OCI-LY1 (cell line): ENCODE measurements at regions not wholly inside any gene's neighbourhood (a gene's known extent, or its start where the extent isn't known, plus 50 kb on each side); places are given as distances from the start of the nearest gene placed in this dataset.

Source experiments
- EZH2 ChIP-seq: fragments of 200-600 bp; sonication (generic), shearing (Covaris generic); IDR thresholded peaks from 2 replicates; pipeline ENCODE4 v1.8.0; 2017; ENCODE audit warnings: borderline replicate concordance, mixed run types, mild to moderate bottlenecking, antibody characterized with exemption, low read length, moderate library complexity, mixed read lengths
- TF ChIP-seq, protein P1 (sequence below): fragments of 200-600 bp; sonication (generic), shearing (Covaris generic); IDR thresholded peaks from 2 replicates; pipeline ENCODE4 v1.5.1; 2017; ENCODE audit warnings: mild to moderate bottlenecking, antibody characterized with exemption, low read length, moderate library complexity, mixed read lengths

DNA sequence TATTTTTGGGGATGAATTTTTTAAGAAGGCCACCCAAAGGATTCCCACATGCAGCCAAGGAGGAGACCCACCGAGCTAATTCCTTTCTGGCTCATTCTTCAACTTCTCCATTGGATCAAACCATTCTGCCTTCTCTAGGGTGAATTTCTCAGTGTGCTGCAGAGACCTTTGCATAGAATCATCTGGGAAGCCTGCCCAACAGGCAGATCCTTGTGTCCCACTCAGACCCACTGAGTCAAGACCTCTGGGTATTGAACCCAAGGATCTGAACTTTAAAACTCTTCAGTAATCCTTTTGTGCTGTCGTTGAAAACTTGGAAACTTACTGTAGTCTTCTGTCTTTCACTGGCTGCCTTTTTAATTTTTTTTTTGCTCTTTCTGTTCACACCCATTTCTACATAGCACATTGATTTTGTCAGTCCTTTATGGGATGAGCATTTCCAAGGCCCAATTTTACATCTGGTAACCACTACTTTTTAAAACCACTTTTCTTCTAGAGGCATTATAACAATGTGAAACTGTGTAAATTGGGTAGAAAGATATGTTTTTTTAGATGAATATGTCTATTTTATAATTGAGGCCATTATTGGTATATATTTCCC lies 120.2 kb downstream of the TSN start:
- no peak for TF ChIP-seq EZH2
- TF ChIP-seq, protein P1, sequence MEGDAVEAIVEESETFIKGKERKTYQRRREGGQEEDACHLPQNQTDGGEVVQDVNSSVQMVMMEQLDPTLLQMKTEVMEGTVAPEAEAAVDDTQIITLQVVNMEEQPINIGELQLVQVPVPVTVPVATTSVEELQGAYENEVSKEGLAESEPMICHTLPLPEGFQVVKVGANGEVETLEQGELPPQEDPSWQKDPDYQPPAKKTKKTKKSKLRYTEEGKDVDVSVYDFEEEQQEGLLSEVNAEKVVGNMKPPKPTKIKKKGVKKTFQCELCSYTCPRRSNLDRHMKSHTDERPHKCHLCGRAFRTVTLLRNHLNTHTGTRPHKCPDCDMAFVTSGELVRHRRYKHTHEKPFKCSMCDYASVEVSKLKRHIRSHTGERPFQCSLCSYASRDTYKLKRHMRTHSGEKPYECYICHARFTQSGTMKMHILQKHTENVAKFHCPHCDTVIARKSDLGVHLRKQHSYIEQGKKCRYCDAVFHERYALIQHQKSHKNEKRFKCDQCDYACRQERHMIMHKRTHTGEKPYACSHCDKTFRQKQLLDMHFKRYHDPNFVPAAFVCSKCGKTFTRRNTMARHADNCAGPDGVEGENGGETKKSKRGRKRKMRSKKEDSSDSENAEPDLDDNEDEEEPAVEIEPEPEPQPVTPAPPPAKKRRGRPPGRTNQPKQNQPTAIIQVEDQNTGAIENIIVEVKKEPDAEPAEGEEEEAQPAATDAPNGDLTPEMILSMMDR: no peak
